AG04450 (cell line): ENCODE measurements at regions not wholly inside any gene's neighbourhood (a gene's known extent, or its start where the extent isn't known, plus 50 kb on each side); places are given as distances from the start of the nearest gene placed in this dataset.

Experiments used
- CTCF ChIA-PET: fragments of 300-600, 350-600 bp; formaldehyde crosslinking; extraction: SDS; loops from one replicate; lab custom pipeline; 2022; ENCODE audit warnings: antibody characterized with exemption, inconsistent platforms; lab: Charles Lee
- POLR2A ChIA-PET: fragments of 350-600 bp; formaldehyde crosslinking; extraction: SDS; loops from one replicate; lab custom pipeline; 2021; ENCODE audit warnings: antibody characterized with exemption, inconsistent platforms; lab: Yijun Ruan, JAX
- DNase-seq: peaks from one replicate; pipeline ENCODE4 v3.0.0-alpha.2; 2011; ENCODE audit warnings: low read depth, low spot score
- H3K27ac ChIP-seq: one replicate; pipeline ENCODE4 v1.5.1; 2012; ENCODE audit warnings: low read depth, low read length, control low read depth
- H3K27me3 ChIP-seq: one replicate; pipeline ENCODE4 v1.6.0; 2012; ENCODE audit warnings: low read length; ENCODE audit not compliant: control insufficient read depth, insufficient read depth
- H3K4me3 ChIP-seq: 2 replicates; pipeline ENCODE4 v1.5.1; 2011; ENCODE audit warnings: mild to moderate bottlenecking, low read depth, low read length, control low read depth
- H3K9me3 ChIP-seq: 2 replicates; pipeline ENCODE4 v1.5.1; 2012; ENCODE audit warnings: low read length; ENCODE audit not compliant: control insufficient read depth, insufficient read depth
- TF ChIP-seq, protein P1 (sequence below): IDR thresholded peaks from 2 replicates; pipeline ENCODE4 v1.5.1; 2011; ENCODE audit warnings: low read depth, low read length, control low read depth, inconsistent platforms

DNA sequence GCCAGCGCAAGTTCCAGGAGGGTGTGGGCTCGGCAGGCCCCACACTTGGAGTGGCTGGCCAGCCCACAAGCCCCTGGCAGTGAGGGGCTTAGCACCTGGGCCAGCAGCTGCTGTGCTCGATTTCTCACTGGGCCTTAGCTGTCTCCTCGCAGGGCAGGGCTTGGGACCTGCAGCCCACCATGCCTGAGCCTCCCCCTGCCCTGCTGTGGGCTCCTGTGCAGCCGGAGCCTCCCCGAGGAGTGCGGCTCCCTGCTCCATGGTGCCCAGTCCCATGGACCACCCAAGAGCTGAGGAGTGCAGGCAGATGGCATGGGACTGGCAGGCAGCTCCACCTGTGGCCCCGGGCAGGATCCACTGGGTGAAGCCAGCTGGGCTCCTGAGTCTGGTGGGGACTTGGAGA lies 139.2 kb upstream of the CXCL13 start:
- TF ChIP-seq, protein P1, sequence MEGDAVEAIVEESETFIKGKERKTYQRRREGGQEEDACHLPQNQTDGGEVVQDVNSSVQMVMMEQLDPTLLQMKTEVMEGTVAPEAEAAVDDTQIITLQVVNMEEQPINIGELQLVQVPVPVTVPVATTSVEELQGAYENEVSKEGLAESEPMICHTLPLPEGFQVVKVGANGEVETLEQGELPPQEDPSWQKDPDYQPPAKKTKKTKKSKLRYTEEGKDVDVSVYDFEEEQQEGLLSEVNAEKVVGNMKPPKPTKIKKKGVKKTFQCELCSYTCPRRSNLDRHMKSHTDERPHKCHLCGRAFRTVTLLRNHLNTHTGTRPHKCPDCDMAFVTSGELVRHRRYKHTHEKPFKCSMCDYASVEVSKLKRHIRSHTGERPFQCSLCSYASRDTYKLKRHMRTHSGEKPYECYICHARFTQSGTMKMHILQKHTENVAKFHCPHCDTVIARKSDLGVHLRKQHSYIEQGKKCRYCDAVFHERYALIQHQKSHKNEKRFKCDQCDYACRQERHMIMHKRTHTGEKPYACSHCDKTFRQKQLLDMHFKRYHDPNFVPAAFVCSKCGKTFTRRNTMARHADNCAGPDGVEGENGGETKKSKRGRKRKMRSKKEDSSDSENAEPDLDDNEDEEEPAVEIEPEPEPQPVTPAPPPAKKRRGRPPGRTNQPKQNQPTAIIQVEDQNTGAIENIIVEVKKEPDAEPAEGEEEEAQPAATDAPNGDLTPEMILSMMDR = no peak
- Histone ChIP-seq H3K27me3 (no peaks in the 10 kb centered on the region), H3K4me3 (no peak overlapping the region), H3K9me3 (peaks cover 6% of the 10 kb centered on the region; the same call in 1 of the 2 replicates), H3K27ac (no peak overlapping the region)
- POLR2A ChIA-PET = no interaction called here
- DNase-seq = no peak
- CTCF ChIA-PET = no interaction called here

DNA sequence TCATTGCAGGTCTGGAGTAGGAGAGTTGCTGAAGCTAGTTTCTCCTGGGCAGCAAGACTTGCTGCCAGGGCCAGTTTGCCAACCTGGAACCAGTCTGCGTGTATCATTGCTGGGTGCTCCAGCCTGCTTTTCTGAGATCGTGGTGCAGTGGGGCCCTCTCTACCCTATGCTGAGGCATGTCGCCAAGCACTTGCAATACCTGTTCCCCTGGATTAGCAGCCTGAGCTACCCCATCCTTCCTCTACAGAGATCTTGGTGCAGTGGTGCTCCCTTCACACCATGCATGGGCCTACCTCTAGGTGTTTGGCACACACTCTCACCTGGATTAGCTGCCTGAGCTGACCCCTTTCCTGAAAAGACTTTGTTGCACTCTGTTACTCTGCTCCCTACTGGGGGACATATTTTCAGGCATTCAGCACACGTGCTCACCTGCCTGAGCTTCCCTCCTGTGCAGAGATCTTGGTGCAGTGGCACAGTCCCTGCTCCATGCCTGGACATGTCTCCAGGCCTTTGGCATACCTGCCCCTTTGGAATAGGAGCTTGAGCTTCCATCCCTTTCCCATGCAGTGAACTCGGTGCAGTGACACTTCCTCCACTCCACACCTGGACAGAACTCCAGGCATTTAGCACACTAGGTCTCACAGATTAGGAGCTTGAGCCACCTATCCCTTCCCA lies 133.7 kb upstream of the CXCL13 start:
- Histone ChIP-seq H3K9me3 (no peaks in the 10 kb centered on the region), H3K27ac (no peak overlapping the region), H3K4me3 (no peak overlapping the region), H3K27me3 (no peaks in the 10 kb centered on the region)
- ChIA-PET POLR2A (no interaction called here), CTCF (no interaction called here)
- DNase-seq = no peak
- TF ChIP-seq, protein P1 = no peak

DNA sequence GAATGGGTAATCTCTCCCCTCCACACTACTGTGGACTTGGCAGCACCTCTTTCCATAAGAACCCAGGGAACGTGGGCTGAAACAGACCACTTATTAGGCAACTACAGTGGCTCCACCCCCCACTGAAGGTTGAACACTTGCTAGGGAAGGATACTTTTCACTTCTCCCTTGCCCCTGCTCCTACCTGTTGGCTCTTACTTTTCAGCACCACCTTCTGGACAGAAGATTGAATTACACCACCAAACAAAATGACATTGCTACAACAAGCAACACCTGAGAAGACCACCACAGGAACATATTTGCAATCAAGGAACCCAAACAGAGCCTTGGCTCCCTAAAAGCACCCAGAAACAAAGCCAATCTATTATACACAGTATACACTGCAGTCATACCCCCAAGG lies 132.1 kb upstream of the CXCL13 start:
- CTCF ChIA-PET = no interaction called here

DNA sequence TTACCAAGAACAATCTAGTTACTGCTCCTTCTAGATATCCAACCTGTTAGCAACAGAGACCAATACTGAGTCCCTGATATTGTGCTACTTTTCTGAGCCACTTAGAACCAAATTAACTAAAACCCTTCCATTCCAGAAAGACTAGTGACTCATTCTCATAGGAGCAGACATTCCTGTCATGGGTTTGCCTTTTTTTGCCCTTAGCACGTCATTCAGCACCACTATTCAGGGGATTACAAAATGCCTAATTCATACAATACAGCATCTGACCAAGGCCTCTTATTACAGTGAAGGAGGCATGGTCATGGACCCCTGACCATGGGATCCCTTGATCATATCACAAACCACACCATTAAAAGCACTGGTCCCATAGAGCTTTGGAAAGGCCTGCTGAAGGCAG lies 123.8 kb upstream of the CXCL13 start:
- Histone ChIP-seq H3K27me3 (no peaks in the 10 kb centered on the region), H3K9me3 (no peaks in the 10 kb centered on the region), H3K4me3 (no peak overlapping the region), H3K27ac (no peak overlapping the region)
- TF ChIP-seq, protein P1 = no peak
- CTCF ChIA-PET = no interaction called here
- no peak for DNase-seq
- POLR2A ChIA-PET = no interaction called here

More for the DNA sequence above, 132.1 kb upstream of the CXCL13 start:
- DNase-seq = no peak
- POLR2A ChIA-PET = no interaction called here
- H3K27ac ChIP-seq = no peak overlapping the region
- no peak overlapping the region for H3K4me3 ChIP-seq
- TF ChIP-seq, protein P1 = no peak; the same call in 1 of the 2 replicates
- H3K9me3 ChIP-seq = no peaks in the 10 kb centered on the region
- no peaks in the 10 kb centered on the region for H3K27me3 ChIP-seq

DNA sequence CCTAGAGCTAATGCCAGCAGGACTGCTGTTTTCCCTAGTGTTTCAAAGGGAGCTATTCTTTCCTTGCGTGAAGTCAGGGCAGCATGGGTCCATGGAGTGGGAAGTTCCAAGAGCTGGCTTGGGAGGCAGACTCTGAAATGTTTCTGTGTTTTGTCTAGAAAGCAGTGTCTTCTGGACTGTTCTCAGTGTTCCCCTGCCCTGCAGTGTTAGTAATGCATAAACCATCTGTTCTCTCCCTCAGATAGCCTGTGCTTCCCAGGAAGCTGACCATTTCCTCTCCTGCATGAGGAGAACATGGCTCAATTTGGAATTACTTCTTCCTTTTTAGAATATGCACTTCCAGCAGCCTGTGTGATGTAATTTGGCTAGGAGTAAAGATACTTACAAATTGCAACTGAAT lies 116.7 kb upstream of the CXCL13 start:
- POLR2A ChIA-PET = no interaction called here
- TF ChIP-seq, protein P1 = no peak
- Histone ChIP-seq H3K9me3 (no peaks in the 10 kb centered on the region), H3K27ac (no peak overlapping the region), H3K4me3 (no peak overlapping the region), H3K27me3 (no peaks in the 10 kb centered on the region)
- no peak for DNase-seq
- CTCF ChIA-PET = no interaction called here
